Activated CD8-positive, alpha-beta memory T cell treated with anti-CD3 and anti-CD28 coated beads for 48 hours (primary cell): ENCODE measurements at regions not wholly inside any gene's neighbourhood (a gene's known extent, or its start where the extent isn't known, plus 50 kb on each side); places are given as distances from the start of the nearest gene placed in this dataset.
"Not testable (repeated sequence)": the region's sequence is repeated elsewhere in the genome, so short reads cannot be mapped to it uniquely, and the experiment has no call there.

Experiments used
- DNase-seq, 3 experiments: peaks; one replicate each; pipeline ENCODE4 v3.0.0-alpha.2; 2020; ENCODE audit warnings: low read depth in 2 of 3, low spot score in 2 of 3

GRCh38 chr17:72441909-72442308 lies 321.1 kb downstream of the SOX9 start:
- DNase-seq = no peak

GRCh38 chr17:72444517-72445054 lies 323.8 kb downstream of the SOX9 start:
- no peak for DNase-seq

GRCh38 chr17:72445055-72445991 lies 324.5 kb downstream of the SOX9 start:
- no peak for DNase-seq

GRCh38 chr17:72446118-72446517 lies 325.3 kb downstream of the SOX9 start:
- no peak for DNase-seq

- DNase-seq = no peak
These were observed 325.9 kb downstream of the SOX9 start for GRCh38 chr17:72446525-72447250.

GRCh38 chr17:72447251-72447640 lies 326.4 kb downstream of the SOX9 start:
- DNase-seq = no peak

- no peak for DNase-seq
These were observed 327.2 kb downstream of the SOX9 start for GRCh38 chr17:72448019-72448418.

- no peak for DNase-seq
These were observed 331.7 kb downstream of the SOX9 start for GRCh38 chr17:72452286-72453173.

- no peak for DNase-seq
These were observed 333.5 kb downstream of the SOX9 start for GRCh38 chr17:72454342-72454741.

GRCh38 chr17:72455562-72455961 lies 334.7 kb downstream of the SOX9 start:
- no peak for DNase-seq

- DNase-seq = no peak
These were observed 335.3 kb downstream of the SOX9 start for GRCh38 chr17:72456075-72456474.

- DNase-seq = no peak
These were observed 336.9 kb downstream of the SOX9 start for GRCh38 chr17:72457712-72458111.

GRCh38 chr17:72458301-72458700 lies 337.5 kb downstream of the SOX9 start:
- no peak for DNase-seq

- no peak for DNase-seq
These were observed 339.9 kb downstream of the SOX9 start for GRCh38 chr17:72460711-72461110.

- DNase-seq = no peak
These were observed 340.9 kb downstream of the SOX9 start for GRCh38 chr17:72461757-72462156.

GRCh38 chr17:72462407-72462806 lies 341.6 kb downstream of the SOX9 start:
- no peak for DNase-seq

GRCh38 chr17:72462814-72463213 lies 342.0 kb downstream of the SOX9 start:
- no peak for DNase-seq

- no peak for DNase-seq
These were observed 342.7 kb downstream of the SOX9 start for GRCh38 chr17:72463287-72464102.

- not testable (repeated sequence) for DNase-seq
These were observed 343.4 kb downstream of the SOX9 start for GRCh38 chr17:72464221-72464620.
